ENCODE measurements at regions not wholly inside any gene's neighbourhood (a gene's known extent, or its start where the extent isn't known, plus 50 kb on each side); places are given as distances from the start of the nearest gene placed in this dataset.

DNA sequence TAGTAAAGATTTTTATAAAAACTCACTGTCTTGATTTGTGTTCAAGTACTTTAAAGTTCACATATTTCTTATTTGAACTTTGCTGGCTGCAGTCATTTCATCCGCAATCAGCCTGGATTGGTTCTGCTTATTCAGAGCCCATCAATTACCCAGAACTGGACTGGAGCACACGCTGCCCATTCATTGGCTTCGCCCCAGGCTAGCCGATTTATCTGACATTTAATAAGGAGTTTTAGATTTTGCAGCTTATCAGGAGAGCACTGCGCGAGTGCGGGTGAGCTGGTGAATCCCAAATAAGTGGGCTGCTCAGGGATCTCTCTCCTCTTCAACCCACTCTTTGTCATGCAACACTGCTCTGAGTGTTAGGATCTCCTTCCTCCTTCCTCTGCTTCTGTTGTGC, 166.0 kb upstream of the GPR26 start:
- Histone ChIP-seq H4K20me1 (replicated peaks; ENCODE audit: control insufficient read depth, insufficient read depth, low read length) (no peaks in the 10 kb centered on the region), H3K36me3 (ENCODE audit: control insufficient read depth, insufficient read depth, low read length) (no peaks in the 10 kb centered on the region), H3K9me3 (replicated peaks; ENCODE audit: control insufficient read depth, insufficient read depth, low read depth, low read length) (no peaks in the 10 kb centered on the region), H3K9me1 (ENCODE audit: control insufficient read depth, insufficient read depth, low read length) (no peaks in the 10 kb centered on the region), H3K4me2 (ENCODE audit: insufficient read depth, low read length) (no peak overlapping the region), H3K9ac (ENCODE audit: insufficient read depth in 1 of 2, low read depth in 2 of 2, low read length in 2 of 2) (no peak overlapping the region), H3K27ac (ENCODE audit: extremely low read depth, low read depth, low read length) (no peak overlapping the region), H3K4me3 (no peak overlapping the region), H3K79me2 (ENCODE audit: control insufficient read depth, insufficient read depth, low read length) (no peaks in the 10 kb centered on the region), H3K27me3 (ENCODE audit: control insufficient read depth in 2 of 2, insufficient read depth in 2 of 2, low read length in 2 of 2) (peaks cover 0 to 4% of the 10 kb centered on the region in 2 experiments; a peak in 2 of 5 replicates), H2AFZ (ENCODE audit: low read depth, low read length) (no peak overlapping the region), H3K4me1 (replicated peaks in 1 of 2; ENCODE audit: control insufficient read depth in 2 of 2, insufficient read depth in 2 of 2, low read length in 2 of 2) (no peaks in the 10 kb centered on the region)
- FAIRE-seq (no peak), ATAC-seq (no peak), DNase-seq (ENCODE audit: extremely low read depth in 1 of 4, low spot score in 3 of 4) (no peak)
- WGBS (ENCODE audit: insufficient coverage, low coverage, missing lambda C conversion rate) = 0% methylated on average over 7 of the region's 7 CpGs
- in situ Hi-C loops (cut with MboI) (no loop called here), intact Hi-C loops (cut with micrococcal nuclease) (no loop called here)
- CTCF ChIA-PET (ENCODE audit: low intra/inter-chr PET ratio) = no interaction called here
- TF ChIP-seq FOXA1 (IDR thresholded peaks at IDR 0.05; ENCODE audit: borderline replicate concordance) = no peak
- no peak for TF ChIP-seq ZNF184 (CRISPR knock-in tag; IDR thresholded peaks at IDR 0.05)
- TF ChIP-seq, protein P1, sequence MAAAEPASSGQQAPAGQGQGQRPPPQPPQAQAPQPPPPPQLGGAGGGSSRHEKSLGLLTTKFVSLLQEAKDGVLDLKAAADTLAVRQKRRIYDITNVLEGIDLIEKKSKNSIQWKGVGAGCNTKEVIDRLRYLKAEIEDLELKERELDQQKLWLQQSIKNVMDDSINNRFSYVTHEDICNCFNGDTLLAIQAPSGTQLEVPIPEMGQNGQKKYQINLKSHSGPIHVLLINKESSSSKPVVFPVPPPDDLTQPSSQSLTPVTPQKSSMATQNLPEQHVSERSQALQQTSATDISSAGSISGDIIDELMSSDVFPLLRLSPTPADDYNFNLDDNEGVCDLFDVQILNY (CRISPR knock-in tag; IDR thresholded peaks at IDR 0.05) = no peak
- TF ChIP-seq, protein P2, sequence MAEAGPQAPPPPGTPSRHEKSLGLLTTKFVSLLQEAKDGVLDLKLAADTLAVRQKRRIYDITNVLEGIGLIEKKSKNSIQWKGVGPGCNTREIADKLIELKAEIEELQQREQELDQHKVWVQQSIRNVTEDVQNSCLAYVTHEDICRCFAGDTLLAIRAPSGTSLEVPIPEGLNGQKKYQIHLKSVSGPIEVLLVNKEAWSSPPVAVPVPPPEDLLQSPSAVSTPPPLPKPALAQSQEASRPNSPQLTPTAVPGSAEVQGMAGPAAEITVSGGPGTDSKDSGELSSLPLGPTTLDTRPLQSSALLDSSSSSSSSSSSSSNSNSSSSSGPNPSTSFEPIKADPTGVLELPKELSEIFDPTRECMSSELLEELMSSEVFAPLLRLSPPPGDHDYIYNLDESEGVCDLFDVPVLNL (CRISPR knock-in tag; IDR thresholded peaks at IDR 0.05; ENCODE audit: low read depth) = no peak
- TF ChIP-seq, protein P3, sequence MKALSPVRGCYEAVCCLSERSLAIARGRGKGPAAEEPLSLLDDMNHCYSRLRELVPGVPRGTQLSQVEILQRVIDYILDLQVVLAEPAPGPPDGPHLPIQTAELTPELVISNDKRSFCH (CRISPR knock-in tag; IDR thresholded peaks at IDR 0.05) = no peak
- TF ChIP-seq, protein P3 (tag; IDR thresholded peaks at IDR 0.05) = no peak
- TF ChIP-seq MED1 (CRISPR knock-in tag; IDR thresholded peaks at IDR 0.05; ENCODE audit: borderline replicate concordance) = no peak
- no peak for TF ChIP-seq BCOR (IDR thresholded peaks at IDR 0.05)
- no peak for TF ChIP-seq HDGF (IDR thresholded peaks at IDR 0.05)
- no peak for TF ChIP-seq ZNF354B (CRISPR knock-in tag; IDR thresholded peaks at IDR 0.05)
- TF ChIP-seq MYC (IDR thresholded peaks at IDR 0.05; ENCODE audit: low read depth, low read length) = no peak
- no peak for TF ChIP-seq MYC (CRISPR knock-in tag; IDR thresholded peaks at IDR 0.05; ENCODE audit: borderline replicate concordance, low read depth)
- TF ChIP-seq ATF7 (IDR thresholded peaks at IDR 0.05) = no peak
- TF ChIP-seq STAG1 (CRISPR knock-in tag; IDR thresholded peaks at IDR 0.05; ENCODE audit: borderline replicate concordance) = no peak
- no peak for TF ChIP-seq HMGN3 (IDR thresholded peaks at IDR 0.05; ENCODE audit: borderline replicate concordance, extremely low read depth, insufficient read length, low read depth, low read length)
- no peak for TF ChIP-seq SMARCB1 (IDR thresholded peaks at IDR 0.05; ENCODE audit: insufficient read length, low read depth)
- no peak for TF ChIP-seq ZNF134 (CRISPR knock-in tag; conservative IDR thresholded peaks at IDR 0.05)
- no TSS peak for BruUV-seq (replicated peaks)
- POLR2A ChIA-PET = no interaction called here
